WTC11 (cell line): ENCODE measurements at regions not wholly inside any gene's neighbourhood (a gene's known extent, or its start where the extent isn't known, plus 50 kb on each side); places are given as distances from the start of the nearest gene placed in this dataset.

Experiments
- ATAC-seq: fragments of 200-7000 bp; cut with Tn5 transposase; 2 replicates; pipeline ENCODE4 v1.10.0; 2021; ENCODE audit warnings: mild to moderate bottlenecking, moderate library complexity
- CTCF ChIA-PET: fragments of 300-600 bp; sonication (Branson Sonifier 250); formaldehyde crosslinking; loops from one replicate; lab custom pipeline; 2021; ENCODE audit warnings: antibody characterized with exemption; lab: Charles Lee
- POLR2A ChIA-PET: fragments of 350-600 bp; sonication (Branson Sonifier 250); formaldehyde crosslinking; loops from one replicate; lab custom pipeline; 2021; ENCODE audit warnings: antibody characterized with exemption; lab: Charles Lee
- DNase-seq: peaks from one replicate; pipeline ENCODE4 v3.0.0; 2021; ENCODE audit warnings: low spot score
- H3K27ac Mint-ChIP-seq: 2 replicates; pipeline ENCODE4 v1.8.0; 2021; ENCODE audit warnings: mixed read lengths
- H3K27me3 Mint-ChIP-seq: 2 replicates; pipeline ENCODE4 v1.8.0; 2021; ENCODE audit warnings: low read depth, mild to moderate bottlenecking, moderate library complexity, mixed read lengths
- H3K36me3 Mint-ChIP-seq: 2 replicates; pipeline ENCODE4 v1.8.0; 2021; ENCODE audit warnings: mixed read lengths
- H3K4me1 Mint-ChIP-seq: 2 replicates; pipeline ENCODE4 v1.8.0; 2022; ENCODE audit warnings: mixed read lengths
- H3K4me3 Mint-ChIP-seq: 2 replicates; pipeline ENCODE4 v1.8.0; 2021; ENCODE audit warnings: mild to moderate bottlenecking, moderate library complexity, mixed read lengths
- H3K9me3 Mint-ChIP-seq: 2 replicates; pipeline ENCODE4 v1.8.0; 2021; ENCODE audit warnings: mixed read lengths
- ATF1 ChIP-seq: sonication (generic); formaldehyde crosslinking; IDR thresholded peaks from 2 replicates; pipeline ENCODE4 v1.8.1; 2023; ENCODE audit warnings: mild to moderate bottlenecking, moderate library complexity, missing genetic modification reagents
- ATF6 ChIP-seq: sonication (generic); formaldehyde crosslinking; IDR thresholded peaks from 2 replicates; pipeline ENCODE4 v1.8.1; 2023; ENCODE audit warnings: mild to moderate bottlenecking, missing genetic modification reagents
- ELF4 ChIP-seq: sonication (generic); formaldehyde crosslinking; IDR thresholded peaks from 2 replicates; pipeline ENCODE4 v1.8.1; 2022; ENCODE audit warnings: low read depth, mild to moderate bottlenecking, moderate library complexity, missing genetic modification reagents
- EMX1 ChIP-seq: fragments of 250-450 bp; sonication (Bioruptor Pico); IDR thresholded peaks from 2 replicates; pipeline ENCODE4 v1.8.0; 2021; ENCODE audit warnings: mild to moderate bottlenecking
- ERG ChIP-seq: fragments of 250-450 bp; sonication (Bioruptor Pico); IDR thresholded peaks from 2 replicates; pipeline ENCODE4 v1.8.0; 2021; ENCODE audit warnings: mild to moderate bottlenecking
- FOXJ3 ChIP-seq: sonication (generic); formaldehyde crosslinking; IDR thresholded peaks from 2 replicates; pipeline ENCODE4 v1.9.0; 2021; ENCODE audit warnings: missing genetic modification reagents, mild to moderate bottlenecking, borderline replicate concordance
- FOXK1 ChIP-seq: sonication (generic); formaldehyde crosslinking; IDR thresholded peaks from 2 replicates; pipeline ENCODE4 v1.8.0; 2022; ENCODE audit warnings: mild to moderate bottlenecking, moderate library complexity, missing genetic modification reagents
- HMGA2 ChIP-seq: fragments of 250-450 bp; sonication (Bioruptor Pico); IDR thresholded peaks from 2 replicates; pipeline ENCODE4 v1.4.0; 2021; ENCODE audit warnings: mild to moderate bottlenecking, moderate library complexity
- OVOL2 ChIP-seq: fragments of 250-450 bp; sonication (Bioruptor Pico); IDR thresholded peaks from 2 replicates; pipeline ENCODE4 v1.9.0; 2021; ENCODE audit warnings: mild to moderate bottlenecking, borderline replicate concordance
- PRDM15 ChIP-seq: sonication (generic); formaldehyde crosslinking; IDR thresholded peaks from 2 replicates; pipeline ENCODE4 v1.8.0; 2022; ENCODE audit warnings: missing genetic modification reagents
- RELA ChIP-seq: sonication (generic); formaldehyde crosslinking; IDR thresholded peaks from 2 replicates; pipeline ENCODE4 v1.8.1; 2022; ENCODE audit warnings: missing genetic modification reagents, mild to moderate bottlenecking, borderline replicate concordance
- ZNF138 ChIP-seq: sonication (generic); formaldehyde crosslinking; conservative IDR thresholded peaks from 2 replicates; pipeline ENCODE4 v1.8.1; 2022; ENCODE audit warnings: mild to moderate bottlenecking, moderate library complexity, missing genetic modification reagents
- ZNF317 ChIP-seq: sonication (generic); formaldehyde crosslinking; IDR thresholded peaks from 2 replicates; pipeline ENCODE4 v1.8.1; 2023; ENCODE audit warnings: low read depth, mild to moderate bottlenecking, moderate library complexity, missing genetic modification reagents, borderline replicate concordance
- ZNF671 ChIP-seq: fragments of 250-450 bp; sonication (Bioruptor Pico); IDR thresholded peaks from 2 replicates; pipeline ENCODE4 v1.8.0; 2021; ENCODE audit warnings: mild to moderate bottlenecking
- TF ChIP-seq, protein P1 (sequence below): sonication (generic); formaldehyde crosslinking; conservative IDR thresholded peaks from 2 replicates; pipeline ENCODE4 v1.8.1; 2023; ENCODE audit warnings: mild to moderate bottlenecking, low read depth, missing genetic modification reagents, moderate library complexity
- TF ChIP-seq, protein P2 (sequence below): sonication (generic); formaldehyde crosslinking; IDR thresholded peaks from 2 replicates; pipeline ENCODE4 v1.8.1; 2022; ENCODE audit warnings: mild to moderate bottlenecking, missing genetic modification reagents, moderate library complexity, borderline replicate concordance

GRCh38 chr15:85974348-85974705 lies 105.3 kb upstream of the AGBL1 start:
- ATAC-seq (peak; percentile 24; the same call in 1 of the 2 replicates), DNase-seq (no peak)
- Mint-ChIP-seq H3K4me1 (peaks cover 8% of the 10 kb centered on the region), H3K27ac (peak overlapping the region; percentile 29; the same call in 1 of the 2 replicates), H3K27me3 (no peaks in the 10 kb centered on the region), H3K9me3 (peaks cover 17% of the 10 kb centered on the region), H3K36me3 (no peaks in the 10 kb centered on the region), H3K4me3 (no peak overlapping the region)
- POLR2A ChIA-PET: no interaction called here
- CTCF ChIA-PET: no interaction called here
- TF ChIP-seq ZNF671 (CRISPR knock-in tag) (no peak), EMX1 (CRISPR knock-in tag) (no peak), OVOL2 (CRISPR knock-in tag) (no peak), ZNF138 (CRISPR knock-in tag) (no peak), PRDM15 (CRISPR knock-in tag) (no peak), RELA (CRISPR knock-in tag) (no peak), FOXJ3 (no peak), FOXK1 (no peak), ZNF317 (CRISPR knock-in tag) (no peak), HMGA2 (CRISPR knock-in tag) (no peak), ERG (CRISPR knock-in tag) (no peak), ATF1 (CRISPR knock-in tag) (no peak)
- TF ChIP-seq, protein P1, sequence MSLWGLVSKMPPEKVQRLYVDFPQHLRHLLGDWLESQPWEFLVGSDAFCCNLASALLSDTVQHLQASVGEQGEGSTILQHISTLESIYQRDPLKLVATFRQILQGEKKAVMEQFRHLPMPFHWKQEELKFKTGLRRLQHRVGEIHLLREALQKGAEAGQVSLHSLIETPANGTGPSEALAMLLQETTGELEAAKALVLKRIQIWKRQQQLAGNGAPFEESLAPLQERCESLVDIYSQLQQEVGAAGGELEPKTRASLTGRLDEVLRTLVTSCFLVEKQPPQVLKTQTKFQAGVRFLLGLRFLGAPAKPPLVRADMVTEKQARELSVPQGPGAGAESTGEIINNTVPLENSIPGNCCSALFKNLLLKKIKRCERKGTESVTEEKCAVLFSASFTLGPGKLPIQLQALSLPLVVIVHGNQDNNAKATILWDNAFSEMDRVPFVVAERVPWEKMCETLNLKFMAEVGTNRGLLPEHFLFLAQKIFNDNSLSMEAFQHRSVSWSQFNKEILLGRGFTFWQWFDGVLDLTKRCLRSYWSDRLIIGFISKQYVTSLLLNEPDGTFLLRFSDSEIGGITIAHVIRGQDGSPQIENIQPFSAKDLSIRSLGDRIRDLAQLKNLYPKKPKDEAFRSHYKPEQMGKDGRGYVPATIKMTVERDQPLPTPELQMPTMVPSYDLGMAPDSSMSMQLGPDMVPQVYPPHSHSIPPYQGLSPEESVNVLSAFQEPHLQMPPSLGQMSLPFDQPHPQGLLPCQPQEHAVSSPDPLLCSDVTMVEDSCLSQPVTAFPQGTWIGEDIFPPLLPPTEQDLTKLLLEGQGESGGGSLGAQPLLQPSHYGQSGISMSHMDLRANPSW: no peak
- TF ChIP-seq, protein P2, sequence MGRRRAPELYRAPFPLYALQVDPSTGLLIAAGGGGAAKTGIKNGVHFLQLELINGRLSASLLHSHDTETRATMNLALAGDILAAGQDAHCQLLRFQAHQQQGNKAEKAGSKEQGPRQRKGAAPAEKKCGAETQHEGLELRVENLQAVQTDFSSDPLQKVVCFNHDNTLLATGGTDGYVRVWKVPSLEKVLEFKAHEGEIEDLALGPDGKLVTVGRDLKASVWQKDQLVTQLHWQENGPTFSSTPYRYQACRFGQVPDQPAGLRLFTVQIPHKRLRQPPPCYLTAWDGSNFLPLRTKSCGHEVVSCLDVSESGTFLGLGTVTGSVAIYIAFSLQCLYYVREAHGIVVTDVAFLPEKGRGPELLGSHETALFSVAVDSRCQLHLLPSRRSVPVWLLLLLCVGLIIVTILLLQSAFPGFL (CRISPR knock-in tag): no peak

DNA sequence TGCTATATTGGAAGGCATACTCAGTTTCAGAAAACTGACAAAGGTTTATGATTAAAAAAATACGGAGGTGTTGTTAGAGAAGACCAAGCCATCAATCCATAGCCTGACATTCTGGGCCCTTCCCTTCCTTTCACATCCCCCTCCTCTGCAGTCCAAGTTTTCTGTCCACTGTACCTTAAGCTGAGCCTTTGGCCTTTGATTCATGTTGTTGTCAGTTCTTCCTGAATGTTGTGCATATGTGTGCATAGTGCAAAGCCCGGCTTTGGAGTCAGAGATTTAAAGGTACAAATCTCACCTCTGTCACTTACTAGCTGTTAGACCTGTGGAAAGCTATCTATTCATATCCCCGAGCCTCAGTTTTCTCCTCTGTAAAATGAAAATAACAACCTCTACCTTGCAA lies 104.9 kb upstream of the AGBL1 start:
- H3K36me3 Mint-ChIP-seq: no peaks in the 10 kb centered on the region
- POLR2A ChIA-PET: no interaction called here

More for the DNA sequence above, 104.9 kb upstream of the AGBL1 start:
- DNase-seq (no peak), ATAC-seq (no peak)
- Mint-ChIP-seq H3K9me3 (peaks cover 22% of the 10 kb centered on the region), H3K27ac (no peak overlapping the region), H3K4me3 (no peak overlapping the region), H3K27me3 (no peaks in the 10 kb centered on the region), H3K4me1 (peaks cover 8% of the 10 kb centered on the region)
- CTCF ChIA-PET: no interaction called here
- TF ChIP-seq ATF6 (CRISPR knock-in tag) (no peak), ELF4 (CRISPR knock-in tag) (no peak)
